ENCODE measurements at regions not wholly inside any gene's neighbourhood (a gene's known extent, or its start where the extent isn't known, plus 50 kb on each side); places are given as distances from the start of the nearest gene placed in this dataset.

- no peaks in the 10 kb centered on the region for H3K4me1 Mint-ChIP-seq
- no peak overlapping the region for H3K4me3 Mint-ChIP-seq
- H3K9me3 Mint-ChIP-seq, result peaks cover 0 to 15% (median 8%) of the 10 kb centered on the region in 6 donors
- H3K36me3 Mint-ChIP-seq, result no peaks in the 10 kb centered on the region
- no peak overlapping the region for H3K27ac Mint-ChIP-seq
- DNase-seq, result no peak
- H3K27me3 Mint-ChIP-seq (ENCODE audit: low read depth in 3 of 3), result no peaks in the 10 kb centered on the region
Observed at GRCh38 chr3:63069806-63070475, 194.7 kb upstream of the CADPS start.

- H3K4me1 Mint-ChIP-seq, result no peaks in the 10 kb centered on the region
- peaks cover 0 to 15% (median 7%) of the 10 kb centered on the region in 6 donors for H3K9me3 Mint-ChIP-seq
- no peak for DNase-seq
- H3K27ac Mint-ChIP-seq, result no peak overlapping the region
- H3K4me3 Mint-ChIP-seq, result no peak overlapping the region
- no peaks in the 10 kb centered on the region for H3K36me3 Mint-ChIP-seq
- no peaks in the 10 kb centered on the region for H3K27me3 Mint-ChIP-seq (ENCODE audit: low read depth in 3 of 3)
Observed at GRCh38 chr3:63070476-63070810, 195.2 kb upstream of the CADPS start.

- Mint-ChIP-seq H3K9me3 (peaks cover 2 to 24% (median 10%) of the 10 kb centered on the region in 6 donors), H3K27ac (no peak overlapping the region), H3K36me3 (no peaks in the 10 kb centered on the region), H3K27me3 (ENCODE audit: low read depth in 3 of 3) (no peaks in the 10 kb centered on the region), H3K4me3 (no peak overlapping the region), H3K4me1 (no peaks in the 10 kb centered on the region)
- DNase-seq, result no peak
Observed at GRCh38 chr3:63076357-63076756, 201.1 kb upstream of the CADPS start.

GRCh38 chr3:63086190-63086589, 191.9 kb upstream of the SYNPR start:
- H3K4me1 Mint-ChIP-seq, result no peaks in the 10 kb centered on the region
- peaks cover 0 to 2% (median 0%) of the 10 kb centered on the region in 3 donors for H3K27me3 Mint-ChIP-seq (ENCODE audit: low read depth in 3 of 3)
- DNase-seq, result no peak
- H3K36me3 Mint-ChIP-seq, result no peaks in the 10 kb centered on the region
- H3K4me3 Mint-ChIP-seq, result no peak overlapping the region
- H3K9me3 Mint-ChIP-seq, result peaks cover 0 to 48% (median 16%) of the 10 kb centered on the region in 6 donors
- H3K27ac Mint-ChIP-seq, result no peak overlapping the region

GRCh38 chr3:63089007-63089750, 188.9 kb upstream of the SYNPR start:
- H3K27me3 Mint-ChIP-seq (ENCODE audit: low read depth in 3 of 3), result peaks cover 0 to 2% (median 0%) of the 10 kb centered on the region in 3 donors
- H3K36me3 Mint-ChIP-seq, result no peaks in the 10 kb centered on the region
- no peak overlapping the region for H3K4me3 Mint-ChIP-seq
- DNase-seq, result no peak
- no peak overlapping the region for H3K27ac Mint-ChIP-seq
- H3K4me1 Mint-ChIP-seq, result no peaks in the 10 kb centered on the region
- peaks cover 0 to 29% (median 10%) of the 10 kb centered on the region in 6 donors for H3K9me3 Mint-ChIP-seq

- no peak for DNase-seq
- Mint-ChIP-seq H3K9me3 (peaks cover 0 to 27% (median 10%) of the 10 kb centered on the region in 6 donors), H3K36me3 (no peaks in the 10 kb centered on the region), H3K27me3 (ENCODE audit: low read depth in 3 of 3) (peaks cover 0 to 2% (median 2%) of the 10 kb centered on the region in 3 donors), H3K4me3 (no peak overlapping the region), H3K4me1 (no peaks in the 10 kb centered on the region), H3K27ac (no peak overlapping the region)
Observed at GRCh38 chr3:63089751-63090132, 188.4 kb upstream of the SYNPR start.

- DNase-seq, result no peak
- peaks cover 0 to 2% (median 2%) of the 10 kb centered on the region in 3 donors for H3K27me3 Mint-ChIP-seq (ENCODE audit: low read depth in 3 of 3)
- H3K4me1 Mint-ChIP-seq, result no peaks in the 10 kb centered on the region
- H3K36me3 Mint-ChIP-seq, result no peaks in the 10 kb centered on the region
- H3K9me3 Mint-ChIP-seq, result peaks cover 0 to 26% (median 9%) of the 10 kb centered on the region in 6 donors
- no peak overlapping the region for H3K4me3 Mint-ChIP-seq
- no peak overlapping the region for H3K27ac Mint-ChIP-seq
Observed at GRCh38 chr3:63090656-63091055, 187.5 kb upstream of the SYNPR start.

GRCh38 chr3:63092515-63092914, 185.6 kb upstream of the SYNPR start:
- Mint-ChIP-seq H3K9me3 (peaks cover 3 to 27% (median 9%) of the 10 kb centered on the region in 6 donors), H3K4me3 (no peak overlapping the region), H3K27ac (no peak overlapping the region), H3K36me3 (no peaks in the 10 kb centered on the region), H3K27me3 (ENCODE audit: low read depth in 3 of 3) (peaks cover 0 to 2% (median 0%) of the 10 kb centered on the region in 3 donors), H3K4me1 (no peaks in the 10 kb centered on the region)
- DNase-seq, result no peak

GRCh38 chr3:63094642-63095408, 183.3 kb upstream of the SYNPR start:
- Mint-ChIP-seq H3K4me3 (no peak overlapping the region), H3K4me1 (no peaks in the 10 kb centered on the region), H3K27ac (no peak overlapping the region), H3K9me3 (peaks cover 5 to 39% (median 7%) of the 10 kb centered on the region in 6 donors), H3K36me3 (no peaks in the 10 kb centered on the region), H3K27me3 (ENCODE audit: low read depth in 3 of 3) (peaks cover 0 to 2% (median 0%) of the 10 kb centered on the region in 3 donors)
- DNase-seq, result no peak

GRCh38 chr3:63096248-63097058, 181.7 kb upstream of the SYNPR start:
- H3K4me3 Mint-ChIP-seq, result no peak overlapping the region
- H3K9me3 Mint-ChIP-seq, result peaks cover 5 to 35% (median 9%) of the 10 kb centered on the region in 6 donors
- H3K27me3 Mint-ChIP-seq (ENCODE audit: low read depth in 3 of 3), result peaks cover 0 to 2% (median 0%) of the 10 kb centered on the region in 3 donors
- no peaks in the 10 kb centered on the region for H3K4me1 Mint-ChIP-seq
- H3K27ac Mint-ChIP-seq, result no peak overlapping the region
- no peak for DNase-seq
- no peaks in the 10 kb centered on the region for H3K36me3 Mint-ChIP-seq

- peaks cover 0 to 2% (median 0%) of the 10 kb centered on the region in 3 donors for H3K27me3 Mint-ChIP-seq (ENCODE audit: low read depth in 3 of 3)
Observed at GRCh38 chr3:63097396-63097795, 180.7 kb upstream of the SYNPR start.

GRCh38 chr3:63116922-63117321, 161.2 kb upstream of the SYNPR start:
- no peak for DNase-seq
- no peaks in the 10 kb centered on the region for H3K36me3 Mint-ChIP-seq
- peaks cover 0 to 34% (median 8%) of the 10 kb centered on the region in 6 donors for H3K9me3 Mint-ChIP-seq
- H3K4me3 Mint-ChIP-seq, result no peak overlapping the region
- no peaks in the 10 kb centered on the region for H3K4me1 Mint-ChIP-seq
- H3K27ac Mint-ChIP-seq, result no peak overlapping the region
- peaks cover 0 to 1% (median 0%) of the 10 kb centered on the region in 3 donors for H3K27me3 Mint-ChIP-seq (ENCODE audit: low read depth in 3 of 3)

More at GRCh38 chr3:63097396-63097795, 180.7 kb upstream of the SYNPR start:
- DNase-seq, result no peak
- H3K36me3 Mint-ChIP-seq, result no peaks in the 10 kb centered on the region
- no peaks in the 10 kb centered on the region for H3K4me1 Mint-ChIP-seq
- H3K4me3 Mint-ChIP-seq, result no peak overlapping the region
- H3K27ac Mint-ChIP-seq, result no peak overlapping the region
- H3K9me3 Mint-ChIP-seq, result peaks cover 5 to 33% (median 9%) of the 10 kb centered on the region in 6 donors

- H3K4me3 Mint-ChIP-seq, result no peak overlapping the region
- DNase-seq, result no peak
- peaks cover 0 to 1% (median 0%) of the 10 kb centered on the region in 3 donors for H3K27me3 Mint-ChIP-seq (ENCODE audit: low read depth in 3 of 3)
- H3K36me3 Mint-ChIP-seq, result no peaks in the 10 kb centered on the region
- no peak overlapping the region for H3K27ac Mint-ChIP-seq
- H3K4me1 Mint-ChIP-seq, result no peaks in the 10 kb centered on the region
- H3K9me3 Mint-ChIP-seq, result peaks cover 0 to 28% (median 8%) of the 10 kb centered on the region in 6 donors
Observed at GRCh38 chr3:63124090-63124489, 154.0 kb upstream of the SYNPR start.
